ENCODE measurements at regions not wholly inside any gene's neighbourhood (a gene's known extent, or its start where the extent isn't known, plus 50 kb on each side); places are given as distances from the start of the nearest gene placed in this dataset.

GRCh38 chr7:34491899-34492298, 166.1 kb upstream of the NPSR1 start:
- H3K27ac Mint-ChIP-seq = no peak overlapping the region
- intact Hi-C loops (cut with micrococcal nuclease) = no loop called here
- H3K4me1 Mint-ChIP-seq (ENCODE audit: low read depth) = no peaks in the 10 kb centered on the region
- no peaks in the 10 kb centered on the region for H3K27me3 Mint-ChIP-seq (ENCODE audit: low read depth)
- H3K4me3 Mint-ChIP-seq (ENCODE audit: low read depth) = no peak overlapping the region
- H3K9me3 Mint-ChIP-seq = peaks cover 28% of the 10 kb centered on the region
- H3K36me3 Mint-ChIP-seq (ENCODE audit: low read depth) = no peaks in the 10 kb centered on the region
- no peak for DNase-seq (ENCODE audit: low spot score)

- peaks cover 24% of the 10 kb centered on the region for H3K9me3 Mint-ChIP-seq
- intact Hi-C loops (cut with micrococcal nuclease) = no loop called here
- no peaks in the 10 kb centered on the region for H3K4me1 Mint-ChIP-seq (ENCODE audit: low read depth)
- H3K36me3 Mint-ChIP-seq (ENCODE audit: low read depth) = no peaks in the 10 kb centered on the region
- DNase-seq (ENCODE audit: low spot score) = no peak
- H3K27me3 Mint-ChIP-seq (ENCODE audit: low read depth) = no peaks in the 10 kb centered on the region
- H3K4me3 Mint-ChIP-seq (ENCODE audit: low read depth) = no peak overlapping the region
- H3K27ac Mint-ChIP-seq = no peak overlapping the region
These were observed 164.3 kb upstream of the NPSR1 start for GRCh38 chr7:34493752-34494151.

- intact Hi-C loops (cut with micrococcal nuclease) = no loop called here
- H3K9me3 Mint-ChIP-seq = peaks cover 23% of the 10 kb centered on the region
- no peaks in the 10 kb centered on the region for H3K36me3 Mint-ChIP-seq (ENCODE audit: low read depth)
- no peaks in the 10 kb centered on the region for H3K4me1 Mint-ChIP-seq (ENCODE audit: low read depth)
- H3K27me3 Mint-ChIP-seq (ENCODE audit: low read depth) = no peaks in the 10 kb centered on the region
- no peak for DNase-seq (ENCODE audit: low spot score)
- H3K4me3 Mint-ChIP-seq (ENCODE audit: low read depth) = no peak overlapping the region
- no peak overlapping the region for H3K27ac Mint-ChIP-seq
These were observed 160.8 kb upstream of the NPSR1 start for GRCh38 chr7:34497153-34497777.

GRCh38 chr7:34501156-34501555, 156.9 kb upstream of the NPSR1 start:
- Mint-ChIP-seq H3K9me3 (peaks cover 17% of the 10 kb centered on the region), H3K27ac (no peak overlapping the region), H3K27me3 (ENCODE audit: low read depth) (no peaks in the 10 kb centered on the region), H3K36me3 (ENCODE audit: low read depth) (no peaks in the 10 kb centered on the region), H3K4me1 (ENCODE audit: low read depth) (no peaks in the 10 kb centered on the region), H3K4me3 (ENCODE audit: low read depth) (no peak overlapping the region)
- intact Hi-C loops (cut with micrococcal nuclease) = no loop called here
- DNase-seq (ENCODE audit: low spot score) = no peak

GRCh38 chr7:34507191-34507590, 150.8 kb upstream of the NPSR1 start:
- Mint-ChIP-seq H3K9me3 (peaks cover 28% of the 10 kb centered on the region), H3K4me3 (ENCODE audit: low read depth) (no peak overlapping the region), H3K27ac (no peak overlapping the region), H3K36me3 (ENCODE audit: low read depth) (no peaks in the 10 kb centered on the region), H3K27me3 (ENCODE audit: low read depth) (no peaks in the 10 kb centered on the region), H3K4me1 (ENCODE audit: low read depth) (no peaks in the 10 kb centered on the region)
- DNase-seq (ENCODE audit: low spot score) = no peak
- intact Hi-C loops (cut with micrococcal nuclease) = no loop called here

GRCh38 chr7:34523226-34523918, 134.6 kb upstream of the NPSR1 start:
- H3K27me3 Mint-ChIP-seq (ENCODE audit: low read depth) = no peaks in the 10 kb centered on the region
- no peak overlapping the region for H3K4me3 Mint-ChIP-seq (ENCODE audit: low read depth)
- peaks cover 33% of the 10 kb centered on the region for H3K9me3 Mint-ChIP-seq
- no peaks in the 10 kb centered on the region for H3K4me1 Mint-ChIP-seq (ENCODE audit: low read depth)
- H3K36me3 Mint-ChIP-seq (ENCODE audit: low read depth) = no peaks in the 10 kb centered on the region
- DNase-seq (ENCODE audit: low spot score) = no peak
- intact Hi-C loops (cut with micrococcal nuclease) = no loop called here
- no peak overlapping the region for H3K27ac Mint-ChIP-seq

GRCh38 chr7:34530259-34530658, 127.8 kb upstream of the NPSR1 start:
- Mint-ChIP-seq H3K36me3 (ENCODE audit: low read depth) (no peaks in the 10 kb centered on the region), H3K27me3 (ENCODE audit: low read depth) (no peaks in the 10 kb centered on the region), H3K27ac (no peak overlapping the region), H3K9me3 (peaks cover 29% of the 10 kb centered on the region), H3K4me3 (ENCODE audit: low read depth) (no peak overlapping the region), H3K4me1 (ENCODE audit: low read depth) (no peaks in the 10 kb centered on the region)
- intact Hi-C loops (cut with micrococcal nuclease) = no loop called here
- no peak for DNase-seq (ENCODE audit: low spot score)

- H3K27ac Mint-ChIP-seq = no peak overlapping the region
- H3K4me1 Mint-ChIP-seq (ENCODE audit: low read depth) = no peaks in the 10 kb centered on the region
- H3K36me3 Mint-ChIP-seq (ENCODE audit: low read depth) = no peaks in the 10 kb centered on the region
- peaks cover 31% of the 10 kb centered on the region for H3K9me3 Mint-ChIP-seq
- intact Hi-C loops (cut with micrococcal nuclease) = no loop called here
- DNase-seq (ENCODE audit: low spot score) = no peak
- no peak overlapping the region for H3K4me3 Mint-ChIP-seq (ENCODE audit: low read depth)
- no peaks in the 10 kb centered on the region for H3K27me3 Mint-ChIP-seq (ENCODE audit: low read depth)
These were observed 119.0 kb upstream of the NPSR1 start for GRCh38 chr7:34539003-34539402.

- intact Hi-C loops (cut with micrococcal nuclease) = no loop called here
- H3K36me3 Mint-ChIP-seq (ENCODE audit: low read depth) = no peaks in the 10 kb centered on the region
- H3K27me3 Mint-ChIP-seq (ENCODE audit: low read depth) = no peaks in the 10 kb centered on the region
- H3K4me3 Mint-ChIP-seq (ENCODE audit: low read depth) = no peak overlapping the region
- H3K9me3 Mint-ChIP-seq = peaks cover 46% of the 10 kb centered on the region
- no peaks in the 10 kb centered on the region for H3K4me1 Mint-ChIP-seq (ENCODE audit: low read depth)
- no peak for DNase-seq (ENCODE audit: low spot score)
- no peak overlapping the region for H3K27ac Mint-ChIP-seq
These were observed 113.4 kb upstream of the NPSR1 start for GRCh38 chr7:34544621-34545020.

GRCh38 chr7:34550996-34551395, 107.0 kb upstream of the NPSR1 start:
- H3K27ac Mint-ChIP-seq = no peak overlapping the region
- no peaks in the 10 kb centered on the region for H3K36me3 Mint-ChIP-seq (ENCODE audit: low read depth)
- no peak overlapping the region for H3K4me3 Mint-ChIP-seq (ENCODE audit: low read depth)
- no peaks in the 10 kb centered on the region for H3K27me3 Mint-ChIP-seq (ENCODE audit: low read depth)
- DNase-seq (ENCODE audit: low spot score) = no peak
- no peaks in the 10 kb centered on the region for H3K4me1 Mint-ChIP-seq (ENCODE audit: low read depth)
- H3K9me3 Mint-ChIP-seq = peaks cover 50% of the 10 kb centered on the region
- intact Hi-C loops (cut with micrococcal nuclease) = no loop called here

- H3K27me3 Mint-ChIP-seq (ENCODE audit: low read depth) = no peaks in the 10 kb centered on the region
- H3K27ac Mint-ChIP-seq = no peak overlapping the region
- H3K4me1 Mint-ChIP-seq (ENCODE audit: low read depth) = no peaks in the 10 kb centered on the region
- peaks cover 56% of the 10 kb centered on the region for H3K9me3 Mint-ChIP-seq
- H3K4me3 Mint-ChIP-seq (ENCODE audit: low read depth) = no peak overlapping the region
- DNase-seq (ENCODE audit: low spot score) = no peak
- no peaks in the 10 kb centered on the region for H3K36me3 Mint-ChIP-seq (ENCODE audit: low read depth)
- intact Hi-C loops (cut with micrococcal nuclease) = no loop called here
These were observed 105.5 kb upstream of the NPSR1 start for GRCh38 chr7:34552502-34552901.

- intact Hi-C loops (cut with micrococcal nuclease) = no loop called here
- Mint-ChIP-seq H3K4me3 (ENCODE audit: low read depth) (no peak overlapping the region), H3K36me3 (ENCODE audit: low read depth) (no peaks in the 10 kb centered on the region), H3K9me3 (peaks cover 46% of the 10 kb centered on the region), H3K27me3 (ENCODE audit: low read depth) (no peaks in the 10 kb centered on the region), H3K4me1 (ENCODE audit: low read depth) (no peaks in the 10 kb centered on the region), H3K27ac (no peak overlapping the region)
- no peak for DNase-seq (ENCODE audit: low spot score)
These were observed 100.0 kb upstream of the NPSR1 start for GRCh38 chr7:34558022-34558421.

- H3K9me3 Mint-ChIP-seq = peaks cover 21% of the 10 kb centered on the region
- DNase-seq (ENCODE audit: low spot score) = no peak
- no peaks in the 10 kb centered on the region for H3K36me3 Mint-ChIP-seq (ENCODE audit: low read depth)
- H3K27ac Mint-ChIP-seq = no peak overlapping the region
- no peaks in the 10 kb centered on the region for H3K4me1 Mint-ChIP-seq (ENCODE audit: low read depth)
- H3K27me3 Mint-ChIP-seq (ENCODE audit: low read depth) = no peaks in the 10 kb centered on the region
- H3K4me3 Mint-ChIP-seq (ENCODE audit: low read depth) = no peak overlapping the region
- intact Hi-C loops (cut with micrococcal nuclease) = no loop called here
These were observed 93.9 kb upstream of the NPSR1 start for GRCh38 chr7:34564091-34564490.
